GM18909 (cell line): ENCODE measurements at regions not wholly inside any gene's neighbourhood (a gene's known extent, or its start where the extent isn't known, plus 50 kb on each side); places are given as distances from the start of the nearest gene placed in this dataset.
"Not testable (repeated sequence)": the region's sequence is repeated elsewhere in the genome, so short reads cannot be mapped to it uniquely, and the experiment has no call there.

Experiments used
- ATAC-seq: cut with Tn5 transposase; IDR thresholded peaks from one replicate; pipeline ENCODE4 v1.9.1; 2021; ENCODE audit warnings: mild to moderate bottlenecking; ENCODE audit not compliant: unreplicated experiment, poor library complexity

GRCh38 chr11:88061111-88061510, 114.1 kb downstream of the RAB38 start:
- ATAC-seq: no peak

- ATAC-seq: no peak
Observed at GRCh38 chr11:88059326-88059725, 115.9 kb downstream of the RAB38 start.

GRCh38 chr11:88051396-88051795, 123.8 kb downstream of the RAB38 start:
- no peak for ATAC-seq

- peak; percentile 70 for ATAC-seq
Observed at GRCh38 chr11:88050247-88050646, 125.0 kb downstream of the RAB38 start.

GRCh38 chr11:88045288-88045687, 130.0 kb downstream of the RAB38 start:
- not testable (repeated sequence) for ATAC-seq

- ATAC-seq: not testable (repeated sequence)
Observed at GRCh38 chr11:88044658-88045057, 130.6 kb downstream of the RAB38 start.

- ATAC-seq: no peak
Observed at GRCh38 chr11:88043149-88043548, 132.1 kb downstream of the RAB38 start.

GRCh38 chr11:88042647-88043046, 132.6 kb downstream of the RAB38 start:
- ATAC-seq: no peak

GRCh38 chr11:88042238-88042637, 133.0 kb downstream of the RAB38 start:
- ATAC-seq: no peak

GRCh38 chr11:88041679-88042078, 133.6 kb downstream of the RAB38 start:
- no peak for ATAC-seq

GRCh38 chr11:88040148-88040496, 135.1 kb downstream of the RAB38 start:
- no peak for ATAC-seq

GRCh38 chr11:88039476-88040147, 135.6 kb downstream of the RAB38 start:
- no peak for ATAC-seq

- no peak for ATAC-seq
Observed at GRCh38 chr11:88038063-88038462, 137.2 kb downstream of the RAB38 start.

- no peak for ATAC-seq
Observed at GRCh38 chr11:88036701-88037100, 138.5 kb downstream of the RAB38 start.

GRCh38 chr11:88035271-88035670, 140.0 kb downstream of the RAB38 start:
- ATAC-seq: no peak

GRCh38 chr11:88017666-88018065, 157.6 kb downstream of the RAB38 start:
- no peak for ATAC-seq

GRCh38 chr11:88016392-88017170, 158.7 kb downstream of the RAB38 start:
- peak; percentile 93 for ATAC-seq

- no peak for ATAC-seq
Observed at GRCh38 chr11:88015170-88015569, 160.1 kb downstream of the RAB38 start.

GRCh38 chr11:88013508-88014065, 161.7 kb downstream of the RAB38 start:
- ATAC-seq: no peak

- ATAC-seq: no peak
Observed at GRCh38 chr11:88012456-88012855, 162.8 kb downstream of the RAB38 start.

- no peak for ATAC-seq
Observed at GRCh38 chr11:87976009-87976408, 199.2 kb downstream of the RAB38 start.

GRCh38 chr11:87974797-87975196, 200.4 kb downstream of the RAB38 start:
- ATAC-seq: no peak
